SK-N-SH (cell line): ENCODE measurements at regions not wholly inside any gene's neighbourhood (a gene's known extent, or its start where the extent isn't known, plus 50 kb on each side); places are given as distances from the start of the nearest gene placed in this dataset.

Source experiments
- CTCF ChIA-PET: fragments of 300-600, 350-600 bp; formaldehyde crosslinking; extraction: SDS; loops from one replicate; lab custom pipeline; 2021; lab: Yijun Ruan, JAX
- POLR2A ChIA-PET: fragments of 350-600 bp; sonication (Branson Sonifier 250); formaldehyde crosslinking; extraction: SDS; loops from one replicate; lab custom pipeline; 2020; ENCODE audit warnings: antibody characterized with exemption, inconsistent platforms; lab: Yijun Ruan, JAX
- DNase-seq: peaks from one replicate; pipeline ENCODE4 v3.0.0; 2012
- H2AFZ ChIP-seq: fragments of 200-600 bp; sonication (generic); 2 replicates; pipeline ENCODE4 v1.8.1; 2016; ENCODE audit warnings: antibody characterized with exemption, mild to moderate bottlenecking, low read depth
- H3F3A ChIP-seq: fragments of 200-600 bp; sonication (generic); replicated peaks from 2 replicates; pipeline ENCODE3; 2016; ENCODE audit warnings: antibody characterized with exemption, mild to moderate bottlenecking; ENCODE audit not compliant: insufficient read depth
- H3K27ac ChIP-seq, 2 experiments: fragments of 200-500 bp in 1 of 2; fragments of 200-600 bp in 1 of 2; sonication (Bioruptor generic) in 1 of 2; sonication (generic), shearing (Covaris generic) in 1 of 2; 2 replicates each; pipeline versions ENCODE4 v1.5.1 to v1.6.1; 2014 to 2016; ENCODE audit warnings: low read depth in 2 of 2, inconsistent platforms in 1 of 2, low read length in 1 of 2, mild to moderate bottlenecking in 1 of 2, mixed read lengths in 1 of 2
- H3K27me3 ChIP-seq: fragments of 200-600 bp; sonication (generic), shearing (Covaris generic); 2 replicates; pipeline ENCODE4 v1.6.1; 2016; ENCODE audit warnings: mixed run types; ENCODE audit not compliant: insufficient read depth
- H3K36me3 ChIP-seq, 2 experiments: fragments of 200-500 bp in 1 of 2; fragments of 200-600 bp in 1 of 2; sonication (Bioruptor generic) in 1 of 2; sonication (generic) in 1 of 2; replicated peaks in 1 of 2; 2 replicates each; pipeline versions ENCODE3 to v1.5.1; 2014 to 2016; ENCODE audit warnings: low read length in 1 of 2, mild to moderate bottlenecking in 1 of 2; ENCODE audit not compliant: insufficient read depth in 2 of 2, control insufficient read depth in 1 of 2
- H3K4me1 ChIP-seq, 2 experiments: fragments of 200-500 bp in 1 of 2; fragments of 200-600 bp in 1 of 2; sonication (Bioruptor generic) in 1 of 2; sonication (generic), shearing (Covaris generic) in 1 of 2; 2 replicates each; pipeline versions ENCODE4 v1.5.1 to v1.6.1; 2014 to 2016; ENCODE audit warnings: low read depth in 1 of 2, low read length in 1 of 2, mixed run types in 1 of 2; ENCODE audit not compliant: insufficient read depth in 2 of 2, control insufficient read depth in 1 of 2
- H3K4me2 ChIP-seq: fragments of 200-600 bp; sonication (generic), shearing (Covaris generic); 2 replicates; pipeline ENCODE4 v1.6.1; 2017; ENCODE audit warnings: mixed run types
- H3K4me3 ChIP-seq, 2 experiments: fragments of 200-500 bp in 1 of 2; fragments of 200-600 bp in 1 of 2; sonication (Bioruptor generic) in 1 of 2; sonication (generic), shearing (Covaris generic) in 1 of 2; 2 replicates each; pipeline versions ENCODE4 v1.5.1 to v1.8.1; 2014 to 2016; ENCODE audit warnings: low read depth in 2 of 2, inconsistent platforms in 1 of 2, low read length in 1 of 2, mild to moderate bottlenecking in 1 of 2, mixed read lengths in 1 of 2, moderate library complexity in 1 of 2
- H3K79me2 ChIP-seq: fragments of 200-600 bp; sonication (generic); 2 replicates; pipeline ENCODE4 v1.8.1; 2017; ENCODE audit warnings: mild to moderate bottlenecking; ENCODE audit not compliant: insufficient read depth
- H3K9ac ChIP-seq: fragments of 200-600 bp; sonication (generic); 2 replicates; pipeline ENCODE4 v1.6.1; 2017; ENCODE audit warnings: mixed run types
- H3K9me2 ChIP-seq: fragments of 200-600 bp; sonication (generic); 2 replicates; pipeline ENCODE4 v1.6.1; 2017; ENCODE audit warnings: mixed run types
- H3K9me3 ChIP-seq: fragments of 200-600 bp; sonication (generic); 2 replicates; pipeline ENCODE4 v1.6.1; 2017; ENCODE audit warnings: mixed run types, mild to moderate bottlenecking, moderate library complexity
- H4K20me1 ChIP-seq: fragments of 200-600 bp; sonication (generic); 2 replicates; pipeline ENCODE4 v1.6.1; 2017; ENCODE audit warnings: mild to moderate bottlenecking, mixed run types; ENCODE audit not compliant: insufficient read depth
- ELF1 ChIP-seq: IDR thresholded peaks from 2 replicates; pipeline ENCODE4 v1.4.0; 2012
- EP300 ChIP-seq, 2 experiments: IDR thresholded peaks; 2 replicates each; pipeline versions ENCODE4 v1.4.0 to v1.6.1; 2012; ENCODE audit warnings: borderline replicate concordance in 1 of 2, low read depth in 1 of 2, low read length in 1 of 2
- EZH2phosphoT487 ChIP-seq: fragments of 200-600 bp; sonication (generic); IDR thresholded peaks from 2 replicates; pipeline ENCODE4 v1.6.1; 2017; ENCODE audit warnings: low read depth, mixed run types, mild to moderate bottlenecking, antibody characterized with exemption, moderate library complexity, borderline replicate concordance
- FOXM1 ChIP-seq: IDR thresholded peaks from 2 replicates; pipeline ENCODE4 v1.4.0; 2012; ENCODE audit warnings: low read depth, mild to moderate bottlenecking
- IRF3 ChIP-seq: fragments of 150-350 bp; IDR thresholded peaks from 2 replicates; pipeline ENCODE4 v1.6.1; 2016; ENCODE audit warnings: mild to moderate bottlenecking, low read depth, low read length
- JUND ChIP-seq: IDR thresholded peaks from 2 replicates; pipeline ENCODE4 v1.4.0; 2012
- MAX ChIP-seq: IDR thresholded peaks from 2 replicates; pipeline ENCODE4 v1.4.0; 2012; ENCODE audit warnings: low read depth
- MEF2A ChIP-seq: IDR thresholded peaks from 2 replicates; pipeline ENCODE4 v1.4.0; 2012; ENCODE audit warnings: low read depth, borderline replicate concordance
- NFIC ChIP-seq: IDR thresholded peaks from 2 replicates; pipeline ENCODE4 v1.4.0; 2012; ENCODE audit warnings: borderline replicate concordance
- RFX5 ChIP-seq: IDR thresholded peaks from 2 replicates; pipeline ENCODE4 v1.6.1; 2012; ENCODE audit warnings: mild to moderate bottlenecking, improper control_type of control experiment, low read length
- RXRA ChIP-seq: IDR thresholded peaks from 2 replicates; pipeline ENCODE4 v1.4.0; 2012; ENCODE audit warnings: low read depth, mild to moderate bottlenecking, borderline replicate concordance
- SMC3 ChIP-seq: IDR thresholded peaks from 2 replicates; pipeline ENCODE4 v1.6.1; 2012; ENCODE audit warnings: low read depth, low read length, improper control_type of control experiment
- TCF12 ChIP-seq: IDR thresholded peaks from 2 replicates; pipeline ENCODE4 v1.4.0; 2012
- USF2 ChIP-seq: fragments of 150-350 bp; IDR thresholded peaks from 2 replicates; pipeline ENCODE4 v1.6.1; 2017; ENCODE audit warnings: antibody characterized with exemption, low read length, low read depth, borderline replicate concordance
- WGBS: methylation state at CpG from one replicate; pipeline ENCODE4 v1.1.6; 2017; ENCODE audit warnings: low lambda C conversion rate; 5-methylcytosine and 5-hydroxymethylcytosine counted together
- TF ChIP-seq, protein P1 (sequence below): IDR thresholded peaks from 2 replicates; pipeline ENCODE4 v1.4.0; 2012; ENCODE audit warnings: low read depth, borderline replicate concordance

- no peaks in the 10 kb centered on the region for H4K20me1 ChIP-seq
- H3K9me3 ChIP-seq, result peaks cover 14% of the 10 kb centered on the region; the same call in 1 of the 2 replicates
- no peaks in the 10 kb centered on the region for H3F3A ChIP-seq
- no peak overlapping the region for H3K27ac ChIP-seq
- ChIA-PET CTCF (no interaction called here), POLR2A (no interaction called here)
- H3K36me3 ChIP-seq, result no peaks in the 10 kb centered on the region
- no peak overlapping the region for H3K4me2 ChIP-seq
- H3K79me2 ChIP-seq, result no peaks in the 10 kb centered on the region
- H3K9ac ChIP-seq, result no peak overlapping the region
- H3K4me1 ChIP-seq, result no peaks in the 10 kb centered on the region; a peak in 1 of 4 replicates
- no peak for DNase-seq
- H3K9me2 ChIP-seq, result no peaks in the 10 kb centered on the region
- TF ChIP-seq USF2 (no peak), TCF12 (no peak), MEF2A (no peak), ELF1 (no peak), RFX5 (no peak), NFIC (no peak), JUND (no peak), MAX (no peak), IRF3 (no peak), FOXM1 (no peak), EP300 (IDR thresholded peaks at IDR 0.05; ENCODE audit: borderline replicate concordance in 1 of 2, low read depth in 1 of 2, low read length in 1 of 2) (no peak), RXRA (no peak)
- TF ChIP-seq, protein P1, sequence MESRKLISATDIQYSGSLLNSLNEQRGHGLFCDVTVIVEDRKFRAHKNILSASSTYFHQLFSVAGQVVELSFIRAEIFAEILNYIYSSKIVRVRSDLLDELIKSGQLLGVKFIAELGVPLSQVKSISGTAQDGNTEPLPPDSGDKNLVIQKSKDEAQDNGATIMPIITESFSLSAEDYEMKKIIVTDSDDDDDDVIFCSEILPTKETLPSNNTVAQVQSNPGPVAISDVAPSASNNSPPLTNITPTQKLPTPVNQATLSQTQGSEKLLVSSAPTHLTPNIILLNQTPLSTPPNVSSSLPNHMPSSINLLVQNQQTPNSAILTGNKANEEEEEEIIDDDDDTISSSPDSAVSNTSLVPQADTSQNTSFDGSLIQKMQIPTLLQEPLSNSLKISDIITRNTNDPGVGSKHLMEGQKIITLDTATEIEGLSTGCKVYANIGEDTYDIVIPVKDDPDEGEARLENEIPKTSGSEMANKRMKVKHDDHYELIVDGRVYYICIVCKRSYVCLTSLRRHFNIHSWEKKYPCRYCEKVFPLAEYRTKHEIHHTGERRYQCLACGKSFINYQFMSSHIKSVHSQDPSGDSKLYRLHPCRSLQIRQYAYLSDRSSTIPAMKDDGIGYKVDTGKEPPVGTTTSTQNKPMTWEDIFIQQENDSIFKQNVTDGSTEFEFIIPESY, result no peak
- no peak overlapping the region for H3K4me3 ChIP-seq
- 39% methylated on average over 4 of the region's 4 CpGs for WGBS
- H2AFZ ChIP-seq, result no peak overlapping the region
- no peaks in the 10 kb centered on the region for H3K27me3 ChIP-seq
Measured at GRCh38 chr3:25125201-25125600, 302.9 kb upstream of the RARB start.

- Histone ChIP-seq H3K4me1 (no peaks in the 10 kb centered on the region), H3K9me3 (peaks cover 14% of the 10 kb centered on the region; the same call in 1 of the 2 replicates), H3K4me3 (no peak overlapping the region)
- TF ChIP-seq RFX5, result no peak
- TF ChIP-seq EZH2phosphoT487, result no peak
- TF ChIP-seq, protein P1, result no peak
- no peak for TF ChIP-seq SMC3
- no peak for TF ChIP-seq FOXM1
- TF ChIP-seq, all 33 proteins: peak for 0
- no peak overlapping the region for H3K9ac ChIP-seq
- no peak overlapping the region for H2AFZ ChIP-seq
- H3K9me2 ChIP-seq, result no peaks in the 10 kb centered on the region
- H3K27ac ChIP-seq, result no peak overlapping the region
- CTCF ChIA-PET, result no interaction called here
- H3F3A ChIP-seq, result no peaks in the 10 kb centered on the region
- WGBS, result 14% methylated on average over 2 of the region's 2 CpGs
- POLR2A ChIA-PET, result no interaction called here
- no peaks in the 10 kb centered on the region for H3K27me3 ChIP-seq
- H3K79me2 ChIP-seq, result no peaks in the 10 kb centered on the region
- no peak for DNase-seq
- no peaks in the 10 kb centered on the region for H4K20me1 ChIP-seq
- H3K36me3 ChIP-seq, result no peaks in the 10 kb centered on the region
- no peak overlapping the region for H3K4me2 ChIP-seq
Measured at GRCh38 chr3:25128735-25129134, 299.3 kb upstream of the RARB start.
